ENCODE measurements at regions not wholly inside any gene's neighbourhood (a gene's known extent, or its start where the extent isn't known, plus 50 kb on each side); places are given as distances from the start of the nearest gene placed in this dataset.
"Not testable (repeated sequence)": the region's sequence is repeated elsewhere in the genome, so short reads cannot be mapped to it uniquely, and the experiment has no call there.

DNA sequence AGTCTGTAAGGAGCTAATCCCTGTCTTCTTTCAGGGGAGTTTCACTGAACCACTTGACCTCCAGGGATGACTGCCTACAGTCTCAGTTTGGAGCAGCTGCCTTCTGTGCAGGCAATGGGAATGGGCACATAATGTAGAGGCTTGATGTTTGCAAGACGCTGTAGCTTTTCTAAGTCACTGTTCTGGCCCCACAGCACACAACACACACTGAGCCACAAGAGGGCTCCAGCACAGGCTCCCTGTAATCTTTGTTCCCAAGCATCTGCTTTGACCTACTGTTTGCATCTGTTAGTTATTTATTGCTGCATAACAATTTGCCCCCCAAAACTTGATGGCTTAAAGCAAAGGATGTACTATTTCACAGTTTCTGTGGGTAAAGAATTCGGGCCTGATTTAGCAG, 419.0 kb upstream of the ASIC2 start:
- DNase-seq: no peak

DNA sequence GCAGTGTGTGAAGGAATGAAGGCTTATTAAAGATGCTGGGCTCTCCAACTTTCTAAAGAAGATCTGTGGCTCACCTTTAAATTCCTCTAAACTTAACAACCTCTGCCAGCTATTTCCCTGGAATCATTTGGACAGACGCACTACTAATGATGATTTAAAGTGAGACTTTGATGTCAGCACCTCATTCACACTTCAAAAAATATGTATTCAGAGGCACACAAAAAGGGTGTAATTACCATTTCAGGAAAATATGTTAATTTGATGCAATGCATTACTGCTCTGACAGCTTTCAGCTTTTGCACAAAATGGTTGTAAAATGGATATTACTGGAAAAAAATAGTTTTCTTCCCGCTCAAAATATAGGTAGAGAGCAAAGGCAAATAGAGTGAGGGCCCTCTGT, 423.9 kb upstream of the ASIC2 start:
- no peak for DNase-seq

DNA sequence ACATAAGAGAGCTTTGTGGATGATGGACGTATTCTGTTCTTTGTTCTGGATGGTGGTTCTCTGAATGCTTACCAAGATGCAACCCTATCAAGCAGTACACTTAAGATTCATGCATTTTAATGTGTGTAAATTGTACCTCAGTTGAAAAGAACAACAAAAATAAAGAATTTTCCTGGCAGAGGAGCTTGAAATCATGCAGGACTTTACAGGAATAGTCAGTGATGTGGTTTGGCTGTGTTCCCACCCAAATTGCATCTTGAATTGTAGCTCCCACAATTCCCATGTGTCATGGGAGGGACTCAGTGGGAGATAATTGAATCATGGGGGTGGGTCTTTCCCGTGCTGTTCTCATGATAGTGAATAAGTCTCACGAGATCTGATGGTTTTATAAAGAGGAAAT, 430.6 kb upstream of the ASIC2 start:
- not testable (repeated sequence) for DNase-seq

DNA sequence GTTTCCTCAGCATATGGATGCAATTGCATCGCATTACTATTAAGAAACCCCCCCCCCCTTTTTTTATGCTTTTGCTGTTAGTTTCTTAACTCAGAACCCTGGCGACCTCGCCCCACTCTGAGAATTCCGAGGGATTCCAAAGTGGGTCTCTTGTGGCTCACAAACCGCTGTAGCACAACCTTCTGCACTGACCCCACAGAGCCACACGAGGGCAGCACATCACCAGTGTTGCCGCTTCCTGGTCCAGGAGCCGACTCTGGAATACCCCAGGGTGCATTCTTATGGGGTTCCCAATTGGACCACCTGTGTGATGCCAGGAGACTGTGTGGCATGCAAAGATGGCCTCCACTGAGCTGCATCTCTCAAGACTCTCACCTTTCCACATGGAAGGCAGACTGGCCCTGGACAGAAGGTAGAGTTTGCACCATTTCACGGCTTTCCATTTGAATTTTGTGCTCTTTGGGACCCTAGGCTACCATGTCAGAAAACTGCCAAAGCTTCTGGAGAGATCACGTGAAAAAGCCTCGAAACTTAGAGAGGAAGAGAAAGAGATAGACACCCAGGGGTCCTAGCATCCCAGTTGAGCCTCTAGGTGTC, 432.7 kb upstream of the ASIC2 start:
- peak; percentile 0 for DNase-seq

DNA sequence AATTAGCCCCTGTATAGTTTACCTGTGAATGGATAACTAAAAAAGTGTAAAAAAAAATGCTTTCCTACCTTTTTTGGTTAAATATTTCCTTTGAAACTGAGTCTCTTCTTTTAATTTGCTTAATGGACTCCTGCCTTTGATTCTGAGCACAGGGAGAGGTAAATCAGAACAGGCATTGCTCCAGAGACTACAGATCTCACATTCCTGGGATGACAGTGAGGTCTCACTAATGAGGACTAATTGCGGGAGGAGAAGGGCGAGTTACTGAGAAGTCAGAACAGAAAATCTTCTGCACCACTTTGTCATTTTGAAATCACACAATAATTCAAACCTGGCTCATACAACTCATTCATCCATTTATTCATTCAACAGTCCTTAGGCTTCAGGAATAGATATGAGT, 437.0 kb upstream of the ASIC2 start:
- no peak for DNase-seq

DNA sequence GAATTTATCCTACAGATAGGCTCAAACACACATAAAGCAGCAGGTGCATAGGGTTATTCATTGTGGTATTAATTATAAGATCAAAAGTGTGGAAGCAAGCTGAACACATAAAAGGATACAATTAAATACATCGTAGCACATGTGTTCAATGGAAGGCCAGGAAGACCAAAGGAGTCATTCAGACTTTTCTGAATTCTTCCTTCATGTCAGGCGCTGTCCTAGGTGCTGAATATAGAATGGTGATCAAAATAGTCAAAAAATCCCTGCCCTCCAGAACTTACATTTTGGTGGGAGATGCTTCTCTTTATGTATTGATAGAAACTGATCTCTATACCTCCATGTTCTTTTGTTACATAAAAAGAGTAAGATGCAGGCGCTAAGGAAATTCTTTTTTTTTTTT, 439.0 kb upstream of the ASIC2 start:
- DNase-seq: no peak

DNA sequence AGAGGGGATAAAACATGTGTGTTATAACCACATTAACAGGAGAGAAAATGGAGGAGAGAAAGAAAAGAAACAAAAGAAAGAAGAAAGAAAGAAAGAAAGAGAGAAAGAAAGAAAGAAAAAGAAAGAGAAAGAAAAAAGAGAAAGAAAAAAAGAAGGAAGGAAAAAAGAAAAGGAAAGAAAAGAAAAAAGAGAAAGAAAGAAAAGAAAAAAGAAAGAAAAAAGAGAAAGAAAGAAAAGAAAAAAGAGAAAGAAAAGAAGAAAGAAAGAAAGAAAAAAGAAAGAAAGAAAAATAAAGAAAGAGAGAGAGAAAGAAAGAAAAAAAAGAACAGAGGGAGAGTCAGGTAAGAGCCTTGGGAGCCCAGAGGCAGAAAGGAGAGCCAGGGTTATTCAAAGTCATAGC, 446.6 kb upstream of the ASIC2 start:
- DNase-seq: no peak

DNA sequence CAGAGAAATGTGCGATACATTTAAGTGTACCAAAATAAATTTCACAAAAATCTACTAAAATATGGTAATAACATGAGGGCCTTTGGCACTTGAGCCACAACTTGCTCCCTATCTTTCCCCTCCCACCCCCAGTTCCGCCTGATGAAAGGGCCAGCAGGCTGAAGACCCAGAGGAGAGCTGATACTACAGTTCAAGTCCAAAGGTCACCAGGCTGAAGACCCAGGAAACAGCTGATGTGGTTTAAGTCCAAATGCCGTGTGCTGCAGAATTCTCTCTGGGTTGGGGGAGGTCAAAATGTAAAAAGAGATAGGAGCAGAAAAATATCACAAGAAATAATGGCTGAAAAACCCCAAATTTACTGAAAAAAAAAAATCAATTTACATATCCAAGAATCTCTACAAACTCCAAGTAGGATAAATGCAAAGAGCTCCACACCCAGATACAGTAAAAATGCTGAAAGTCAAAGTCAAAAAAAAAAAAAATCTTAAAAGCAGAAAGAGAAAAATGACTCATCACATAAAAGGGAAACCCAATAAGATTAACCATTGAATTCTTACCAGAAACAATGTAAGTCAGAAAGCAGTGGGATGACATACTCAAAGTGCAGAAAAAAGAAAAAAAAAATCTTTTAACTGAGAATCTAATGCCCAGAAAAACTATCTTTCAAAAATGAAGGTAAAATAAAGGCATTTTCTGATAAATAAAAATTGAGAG, 452.1 kb upstream of the ASIC2 start:
- no peak for DNase-seq

DNA sequence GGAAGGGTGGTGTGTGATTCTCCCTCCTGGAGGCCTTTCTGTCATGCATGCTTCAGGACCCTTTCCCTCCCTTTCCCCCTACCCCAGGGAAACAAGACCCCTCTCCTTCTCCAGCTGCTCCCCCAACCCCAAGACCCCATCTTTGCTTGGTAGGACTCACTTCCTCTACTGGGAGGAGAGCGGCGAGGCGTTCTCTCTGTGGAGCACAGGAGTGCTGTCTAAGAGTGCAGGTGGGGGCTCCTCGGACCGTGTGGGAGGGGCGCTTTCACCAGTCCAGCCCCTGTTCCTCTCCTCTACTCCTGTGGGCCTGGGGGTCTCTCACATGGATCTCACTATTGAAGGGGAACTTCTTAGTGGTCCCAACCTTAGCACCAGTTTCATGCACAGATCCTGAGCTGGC, 456.1 kb upstream of the ASIC2 start:
- DNase-seq: no peak

DNA sequence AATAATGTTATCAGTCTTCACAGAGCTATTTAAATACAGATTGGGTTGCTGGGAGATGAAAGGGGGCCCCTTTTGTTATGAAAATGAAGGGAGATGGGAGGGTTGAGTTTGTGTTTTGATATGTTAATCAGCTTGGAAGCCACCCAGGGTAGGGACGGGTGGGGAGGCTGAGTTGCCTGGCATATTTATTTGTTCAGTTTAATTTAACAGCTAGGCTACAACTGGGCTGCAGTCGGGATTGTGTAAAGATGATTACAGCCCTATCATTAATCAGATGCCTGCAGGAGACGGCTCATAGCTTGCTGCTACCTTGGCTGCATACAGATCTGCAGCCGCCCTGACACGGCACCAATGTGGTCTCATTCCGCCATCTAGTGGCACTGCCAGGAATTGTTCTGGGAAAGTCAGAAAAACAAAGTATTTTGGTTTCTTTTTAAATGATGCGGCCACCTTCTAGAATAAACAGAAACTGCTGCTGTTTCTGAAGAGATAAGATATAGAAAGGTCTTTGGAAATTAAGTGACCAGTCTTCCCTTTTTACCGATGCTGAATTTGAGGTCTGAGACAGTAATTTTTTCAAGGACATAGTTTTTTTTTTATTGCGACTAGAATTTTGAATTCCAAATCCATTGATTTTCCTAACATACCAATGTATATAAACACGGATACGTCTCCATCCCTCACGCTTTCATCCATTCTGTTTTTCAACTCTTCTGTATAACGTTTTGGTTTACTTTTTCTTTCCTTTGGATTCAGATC, 458.0 kb upstream of the ASIC2 start:
- DNase-seq: peak; percentile 52

DNA sequence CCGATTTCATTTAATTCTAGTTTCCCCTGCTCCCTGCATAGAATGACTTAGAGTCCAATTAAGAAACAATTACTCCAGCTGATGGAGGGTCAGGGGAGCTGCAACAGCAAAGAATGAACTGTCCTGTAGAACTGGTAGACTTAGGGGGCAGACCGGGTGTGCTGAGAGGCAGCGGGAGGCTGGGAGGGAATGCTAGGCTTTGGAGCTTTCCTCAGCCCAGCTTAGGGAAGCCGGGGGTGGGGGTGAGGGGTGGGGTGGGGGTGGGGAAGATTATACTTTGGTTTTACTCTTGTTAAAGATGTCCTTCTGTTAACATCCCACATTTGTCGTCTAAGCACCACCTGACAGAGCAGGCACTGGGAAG, 458.6 kb upstream of the ASIC2 start:
- DNase-seq: no peak

DNA sequence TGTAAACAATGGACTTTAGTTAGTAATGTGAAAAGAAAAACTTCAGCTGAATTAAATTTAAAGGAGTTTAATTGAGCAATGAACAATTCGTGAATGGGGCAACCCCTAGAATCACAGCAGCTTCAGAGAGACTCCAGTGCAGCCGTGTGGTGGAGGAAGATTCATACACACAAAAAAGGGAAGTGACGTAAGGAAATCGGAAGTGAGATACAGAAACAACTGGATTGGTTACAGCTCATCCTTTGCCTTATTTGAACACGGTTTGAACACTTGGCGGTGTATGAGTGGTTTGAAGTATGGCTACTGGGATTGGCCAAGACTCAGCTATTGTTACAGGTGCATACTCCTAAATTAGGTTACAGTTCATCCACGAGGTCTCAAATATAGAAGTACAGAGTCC, 460.4 kb upstream of the ASIC2 start:
- no peak for DNase-seq

DNA sequence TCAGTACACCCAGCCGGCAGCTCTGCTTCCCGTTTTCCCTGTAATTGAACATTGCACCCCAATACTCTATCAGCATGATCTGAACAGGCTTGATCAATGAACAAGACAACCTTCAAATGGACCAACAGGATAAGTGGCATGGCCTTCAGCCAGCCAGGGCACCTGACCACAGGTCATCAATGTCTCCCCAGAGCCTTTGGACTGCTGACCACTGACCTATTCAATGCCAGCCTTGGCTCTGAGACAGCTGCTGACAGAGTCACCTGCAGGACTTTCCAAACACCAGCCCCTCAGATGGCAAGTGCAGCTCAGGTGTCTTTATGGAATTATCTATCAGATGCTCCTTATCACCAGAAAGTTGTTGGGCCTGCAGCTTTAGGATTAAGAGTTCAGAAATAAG, 462.9 kb upstream of the ASIC2 start:
- no peak for DNase-seq

DNA sequence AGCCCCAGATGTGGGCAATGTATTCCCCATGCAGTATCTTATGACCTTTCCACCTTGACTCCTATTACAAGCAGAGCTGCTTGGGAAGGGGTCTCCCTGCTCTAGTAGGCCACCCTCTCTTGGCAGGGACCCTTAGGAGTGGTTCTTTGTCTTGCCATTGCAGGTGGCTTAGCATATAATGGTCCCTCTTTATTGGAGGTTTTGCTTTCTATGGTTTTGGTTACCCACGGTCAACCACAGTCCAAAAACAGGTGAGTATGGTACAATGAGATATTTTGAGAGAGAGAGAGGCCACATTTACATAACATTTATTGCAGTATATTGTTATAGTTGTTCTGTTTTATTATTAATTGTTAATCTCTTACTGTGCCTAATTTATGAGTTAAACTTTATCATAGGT, 472.8 kb upstream of the ASIC2 start:
- no peak for DNase-seq

DNA sequence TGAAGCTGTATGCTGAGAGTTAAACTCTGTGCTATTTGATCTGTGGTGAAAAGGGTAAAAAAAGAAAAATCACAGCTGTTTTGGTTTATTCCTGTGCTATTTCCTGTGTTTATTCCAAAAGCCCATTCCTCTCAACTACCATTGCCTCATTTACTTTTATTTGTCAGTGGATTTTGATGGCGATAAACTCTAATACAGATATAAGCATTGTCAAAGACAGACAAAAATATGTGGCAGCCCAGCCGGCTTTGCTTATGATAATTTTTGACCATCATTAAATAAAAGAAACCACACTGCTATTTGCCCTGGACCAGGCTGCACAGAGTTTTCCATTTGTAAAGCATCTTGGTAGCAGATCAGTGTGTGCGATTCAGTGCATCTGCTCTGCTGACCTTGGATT, 473.6 kb upstream of the ASIC2 start:
- DNase-seq: no peak

DNA sequence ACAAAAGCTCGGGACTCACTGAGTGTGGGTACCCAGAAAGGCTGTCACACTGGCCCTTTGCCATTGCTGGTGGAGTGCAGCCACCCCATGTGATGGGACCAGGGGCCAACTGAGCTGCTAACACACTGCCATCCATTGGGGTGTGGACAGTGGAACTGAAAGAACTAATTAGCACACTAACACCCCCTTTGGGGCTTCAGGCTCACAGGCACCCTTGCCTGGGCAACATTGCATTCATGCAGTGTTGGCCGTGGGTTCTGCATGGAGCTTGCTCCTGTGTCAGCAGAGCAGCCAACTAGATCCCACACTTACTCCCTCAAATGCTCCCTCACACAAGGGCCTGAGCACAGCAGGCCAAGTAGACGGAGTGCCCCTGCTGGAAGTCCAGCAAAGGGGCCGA, 476.0 kb upstream of the ASIC2 start:
- DNase-seq: no peak

DNA sequence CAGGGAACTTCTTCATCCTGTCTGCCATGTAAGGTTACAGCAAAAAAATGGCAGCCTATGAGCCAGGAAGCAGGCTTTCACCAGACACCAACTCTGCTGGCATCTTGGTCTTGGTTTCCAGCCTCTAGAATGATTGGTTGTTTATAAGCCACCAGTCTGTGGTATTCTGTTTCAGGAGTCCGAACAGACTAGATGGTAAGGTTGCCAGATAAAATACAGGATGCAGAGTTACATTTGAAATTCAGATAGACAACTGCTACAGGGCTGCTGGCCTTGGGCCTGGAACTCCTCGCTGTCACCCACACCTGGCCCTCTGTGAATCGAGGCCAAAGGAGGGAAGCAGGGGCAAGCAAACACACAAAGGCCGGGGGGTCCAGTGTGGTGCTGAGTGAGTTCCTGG, 478.8 kb upstream of the CCL2 start:
- DNase-seq: no peak

DNA sequence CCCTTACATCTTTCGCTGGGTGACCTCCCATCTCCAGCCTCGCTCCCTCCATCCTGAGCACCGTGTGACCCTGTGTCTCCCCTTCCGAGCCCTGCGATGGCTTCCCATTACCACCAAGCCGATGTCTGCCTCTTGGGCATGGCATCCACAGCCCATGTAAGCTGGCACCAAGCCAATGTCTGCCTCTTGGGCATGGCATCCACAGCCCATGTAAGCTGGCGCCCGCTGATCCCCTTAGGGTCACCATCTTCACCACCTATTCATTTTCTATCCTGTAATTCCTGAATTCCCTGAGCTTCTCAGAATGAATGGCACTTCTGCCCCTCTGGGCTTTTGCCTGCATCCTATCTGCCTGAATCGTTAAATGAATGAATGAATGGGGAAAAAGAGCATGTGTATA, 478.2 kb upstream of the CCL2 start:
- no peak for DNase-seq

DNA sequence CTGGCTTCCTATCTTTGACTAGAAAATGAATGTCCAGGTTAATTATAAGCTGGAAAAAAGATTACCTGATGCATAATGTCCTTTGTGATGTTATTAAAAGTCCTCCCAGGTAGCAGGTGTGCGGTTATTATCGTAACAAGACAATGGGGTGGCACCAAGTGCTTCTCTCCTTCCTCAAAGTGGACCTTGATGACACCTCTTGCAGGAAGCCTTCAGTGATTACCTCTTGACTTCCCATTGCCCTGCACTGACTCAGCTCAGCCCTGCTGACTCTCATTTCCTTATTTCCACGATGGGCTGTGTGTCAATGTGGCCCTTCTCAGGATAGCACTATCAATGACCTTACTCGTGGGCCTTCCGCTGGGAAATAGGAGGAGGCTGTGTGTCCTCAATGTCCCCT, 477.4 kb upstream of the CCL2 start:
- no peak for DNase-seq

DNA sequence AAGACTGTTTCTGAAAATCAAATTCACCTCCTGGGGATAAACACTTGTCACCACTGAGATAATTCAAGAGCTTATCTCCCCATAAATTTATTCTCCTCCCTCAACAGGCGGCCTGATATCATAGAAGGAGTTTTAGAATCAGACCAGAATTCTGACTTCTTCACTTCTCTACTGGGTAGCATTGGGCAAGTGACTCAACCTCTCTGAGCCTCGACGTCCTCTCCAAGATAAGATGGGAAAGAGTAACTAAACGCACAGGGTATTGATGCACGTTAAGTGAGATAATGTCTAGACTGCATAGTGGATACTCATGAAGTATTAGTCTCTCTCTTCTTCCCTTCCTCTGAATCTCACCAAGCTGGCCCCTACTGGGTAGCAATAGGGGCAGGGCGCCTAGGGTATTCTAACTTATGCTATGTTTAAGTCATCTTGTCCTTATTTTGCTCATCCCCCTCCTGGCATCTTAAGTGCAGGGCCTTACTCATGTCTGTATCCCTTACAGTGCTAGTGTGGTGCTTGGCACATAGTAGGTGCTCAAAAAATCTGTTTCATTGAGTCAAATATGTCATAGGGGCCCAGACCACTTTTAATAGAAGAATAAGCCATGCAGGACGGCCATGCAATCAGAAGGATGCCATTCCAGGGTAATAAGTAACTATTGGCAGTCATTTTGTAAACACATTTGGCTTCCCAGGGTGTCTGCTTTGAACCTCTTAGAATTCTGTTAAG, 476.4 kb upstream of the CCL2 start:
- DNase-seq: no peak

DNA sequence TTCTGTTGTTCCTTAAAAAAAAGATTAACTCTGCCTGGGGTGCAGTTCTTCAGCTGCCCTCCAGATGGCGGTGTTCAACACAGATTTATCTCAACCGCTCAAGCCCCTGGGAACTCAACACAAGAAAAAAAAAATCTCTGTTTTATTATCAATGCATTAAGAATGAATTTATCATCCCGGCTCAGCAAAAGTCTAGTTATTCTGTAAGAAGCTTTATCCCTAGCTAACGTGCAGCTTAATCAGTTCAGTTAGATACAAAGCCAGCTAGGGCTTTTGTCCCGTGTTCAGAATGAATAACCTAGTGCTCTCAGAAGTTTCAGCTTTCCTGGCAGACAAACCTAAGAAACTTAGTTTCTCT, 475.9 kb upstream of the CCL2 start:
- no peak for DNase-seq

DNA sequence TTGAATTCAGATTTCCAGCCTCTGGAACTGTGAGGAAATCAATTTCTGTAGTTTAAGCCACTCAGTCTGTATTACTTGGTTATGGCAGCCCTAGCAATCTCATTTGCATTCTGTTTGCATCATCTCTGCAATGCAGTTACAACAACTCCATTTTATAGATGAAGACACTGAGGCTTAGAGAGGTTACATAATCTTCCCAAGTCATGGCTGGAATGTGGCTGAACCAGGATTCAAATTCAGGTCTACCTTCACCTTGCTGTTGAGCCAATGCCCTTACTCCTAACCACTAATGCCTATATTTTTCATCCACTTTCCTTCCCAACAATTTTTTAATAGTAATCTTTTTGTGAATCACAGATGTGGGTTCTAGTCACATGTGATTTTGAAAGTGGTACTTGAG, 469.8 kb upstream of the CCL2 start:
- DNase-seq: no peak

DNA sequence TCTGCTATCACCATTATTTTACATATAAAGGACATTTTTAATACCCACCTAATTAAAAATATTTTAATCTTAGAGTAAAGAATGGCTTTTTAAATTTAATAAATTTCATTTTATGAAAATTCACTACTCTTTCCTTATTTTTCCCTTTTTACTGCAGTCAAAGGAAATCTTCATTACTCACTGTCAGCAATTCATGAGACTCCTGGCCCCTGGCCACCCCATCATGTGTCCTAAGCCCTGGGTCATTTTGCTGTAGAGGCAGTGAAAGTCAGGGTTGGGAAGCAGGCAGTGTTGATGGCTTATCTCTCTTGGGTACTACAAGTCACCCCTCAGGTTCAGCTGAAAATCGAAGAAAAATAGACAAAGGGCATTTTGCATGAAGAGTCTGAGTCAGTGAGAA, 468.6 kb upstream of the CCL2 start:
- DNase-seq: no peak

DNA sequence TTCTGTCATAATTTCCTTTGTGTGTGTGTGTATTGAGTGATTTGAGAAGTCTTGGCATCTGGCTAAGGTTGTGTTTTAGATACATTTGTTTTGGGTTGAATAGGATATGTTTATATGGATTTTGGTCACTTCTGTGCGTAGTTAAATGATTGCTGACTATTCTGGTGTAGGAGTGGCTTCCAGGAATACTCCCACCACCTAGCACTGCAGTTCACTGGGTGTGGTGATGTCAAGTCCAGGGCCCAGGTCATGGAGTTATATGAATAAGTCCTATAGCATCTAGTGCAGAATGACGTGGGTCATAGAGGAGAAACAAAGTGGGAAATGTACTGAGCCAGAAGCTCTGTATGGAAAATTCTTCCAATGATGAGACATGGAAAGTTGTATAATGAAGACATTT, 465.4 kb upstream of the CCL2 start:
- no peak for DNase-seq
